Mammary epithelial cell (primary cell): ENCODE measurements at regions not wholly inside any gene's neighbourhood (a gene's known extent, or its start where the extent isn't known, plus 50 kb on each side); places are given as distances from the start of the nearest gene placed in this dataset.

ENCODE experiments used
- EZH2 ChIP-seq: IDR thresholded peaks from 2 replicates; pipeline ENCODE4 v1.6.1; 2012; ENCODE audit warnings: low read length, inconsistent platforms, borderline replicate concordance
- TF ChIP-seq, protein P1 (sequence below), 2 donors: IDR thresholded peaks in 1 of 2; conservative IDR thresholded peaks in 1 of 2; 2 replicates each; pipeline ENCODE4 v1.5.1; 2011 to 2012; ENCODE audit warnings: inconsistent platforms in 2 of 2, low read length in 2 of 2, mild to moderate bottlenecking in 2 of 2, control low read depth in 1 of 2, low read depth in 1 of 2; ENCODE audit not compliant: insufficient read depth in 1 of 2; ENCODE audit errors: extremely low read depth in 1 of 2

DNA sequence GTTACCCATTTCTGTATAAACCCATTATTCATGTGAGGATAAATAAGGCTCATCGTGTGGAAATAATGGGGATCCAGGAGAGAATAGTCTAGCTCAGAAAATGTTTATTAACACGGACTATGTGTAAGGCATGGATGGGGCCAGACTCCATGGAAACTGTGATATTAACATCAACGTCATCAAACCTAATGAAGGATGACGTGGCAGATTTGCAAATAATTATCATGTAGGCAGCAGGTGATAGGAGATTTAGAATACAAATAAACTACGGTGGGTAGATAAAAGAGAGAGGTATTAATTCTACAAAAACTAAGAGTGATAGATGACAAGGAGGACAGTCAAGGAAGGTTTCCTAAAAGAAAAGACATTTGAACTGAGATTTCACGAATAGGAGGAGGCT is 592.2 kb downstream of the REEP3 start:
- TF ChIP-seq, protein P1, sequence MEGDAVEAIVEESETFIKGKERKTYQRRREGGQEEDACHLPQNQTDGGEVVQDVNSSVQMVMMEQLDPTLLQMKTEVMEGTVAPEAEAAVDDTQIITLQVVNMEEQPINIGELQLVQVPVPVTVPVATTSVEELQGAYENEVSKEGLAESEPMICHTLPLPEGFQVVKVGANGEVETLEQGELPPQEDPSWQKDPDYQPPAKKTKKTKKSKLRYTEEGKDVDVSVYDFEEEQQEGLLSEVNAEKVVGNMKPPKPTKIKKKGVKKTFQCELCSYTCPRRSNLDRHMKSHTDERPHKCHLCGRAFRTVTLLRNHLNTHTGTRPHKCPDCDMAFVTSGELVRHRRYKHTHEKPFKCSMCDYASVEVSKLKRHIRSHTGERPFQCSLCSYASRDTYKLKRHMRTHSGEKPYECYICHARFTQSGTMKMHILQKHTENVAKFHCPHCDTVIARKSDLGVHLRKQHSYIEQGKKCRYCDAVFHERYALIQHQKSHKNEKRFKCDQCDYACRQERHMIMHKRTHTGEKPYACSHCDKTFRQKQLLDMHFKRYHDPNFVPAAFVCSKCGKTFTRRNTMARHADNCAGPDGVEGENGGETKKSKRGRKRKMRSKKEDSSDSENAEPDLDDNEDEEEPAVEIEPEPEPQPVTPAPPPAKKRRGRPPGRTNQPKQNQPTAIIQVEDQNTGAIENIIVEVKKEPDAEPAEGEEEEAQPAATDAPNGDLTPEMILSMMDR (conservative IDR thresholded peaks at IDR 0.05 in 1 of 2, IDR thresholded peaks at IDR 0.05 in 1 of 2; ENCODE audit: extremely low read depth in 1 of 2, insufficient read depth in 1 of 2, low read depth in 1 of 2, low read length in 2 of 2), result no peak
- TF ChIP-seq EZH2, result no peak
